ENCODE measurements at regions not wholly inside any gene's neighbourhood (a gene's known extent, or its start where the extent isn't known, plus 50 kb on each side); places are given as distances from the start of the nearest gene placed in this dataset.

DNA sequence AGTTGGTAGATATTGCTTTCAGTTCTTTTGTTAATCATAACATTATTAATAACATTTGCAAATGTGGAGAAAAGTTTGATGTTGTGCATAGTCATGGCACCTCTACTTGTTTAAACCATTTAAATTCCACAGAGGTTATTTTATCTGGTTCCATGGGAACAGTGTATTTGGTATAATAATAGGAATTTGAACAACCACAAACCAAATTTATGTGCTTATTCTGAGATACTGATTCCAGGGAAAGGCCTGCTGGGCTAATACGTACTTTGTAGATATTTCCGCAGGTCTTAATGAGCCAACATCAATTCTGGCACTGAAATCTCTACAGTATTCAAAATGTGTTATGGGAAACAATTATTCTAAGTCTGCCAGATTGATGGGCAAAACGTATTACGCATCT lies 319.0 kb downstream of the DKK2 start:
- CTCF ChIA-PET = no interaction called here
- intact Hi-C loops (cut with micrococcal nuclease; ENCODE audit: unreplicated experiment) (no loop called here), in situ Hi-C loops (cut with HindIII; ENCODE audit: low pct_unique_long_range_greater_than_20kb, low sequenced_read_pairs) (no loop called here)
- H3K36me3 ChIP-seq (ENCODE audit: control insufficient read depth, insufficient read depth, low read length) = no peaks in the 10 kb centered on the region
- no TSS peak for BruUV-seq (replicated peaks)
- DNase-seq (ENCODE audit: low read depth, low spot score) = no peak
- POLR2A ChIA-PET = no interaction called here
- H3K4me3 ChIP-seq (ENCODE audit: low read depth in 2 of 2, low read length in 2 of 2) = no peak overlapping the region
- TF ChIP-seq POLR2AphosphoS5 (IDR thresholded peaks at IDR 0.05; ENCODE audit: low read depth, low read length) (no peak), SIN3A (IDR thresholded peaks at IDR 0.05; ENCODE audit: borderline replicate concordance, insufficient read depth, low read depth, low read length) (no peak), TCF7L2 (IDR thresholded peaks at IDR 0.05; ENCODE audit: low read depth, low read length) (no peak)
- TF ChIP-seq, protein P1, sequence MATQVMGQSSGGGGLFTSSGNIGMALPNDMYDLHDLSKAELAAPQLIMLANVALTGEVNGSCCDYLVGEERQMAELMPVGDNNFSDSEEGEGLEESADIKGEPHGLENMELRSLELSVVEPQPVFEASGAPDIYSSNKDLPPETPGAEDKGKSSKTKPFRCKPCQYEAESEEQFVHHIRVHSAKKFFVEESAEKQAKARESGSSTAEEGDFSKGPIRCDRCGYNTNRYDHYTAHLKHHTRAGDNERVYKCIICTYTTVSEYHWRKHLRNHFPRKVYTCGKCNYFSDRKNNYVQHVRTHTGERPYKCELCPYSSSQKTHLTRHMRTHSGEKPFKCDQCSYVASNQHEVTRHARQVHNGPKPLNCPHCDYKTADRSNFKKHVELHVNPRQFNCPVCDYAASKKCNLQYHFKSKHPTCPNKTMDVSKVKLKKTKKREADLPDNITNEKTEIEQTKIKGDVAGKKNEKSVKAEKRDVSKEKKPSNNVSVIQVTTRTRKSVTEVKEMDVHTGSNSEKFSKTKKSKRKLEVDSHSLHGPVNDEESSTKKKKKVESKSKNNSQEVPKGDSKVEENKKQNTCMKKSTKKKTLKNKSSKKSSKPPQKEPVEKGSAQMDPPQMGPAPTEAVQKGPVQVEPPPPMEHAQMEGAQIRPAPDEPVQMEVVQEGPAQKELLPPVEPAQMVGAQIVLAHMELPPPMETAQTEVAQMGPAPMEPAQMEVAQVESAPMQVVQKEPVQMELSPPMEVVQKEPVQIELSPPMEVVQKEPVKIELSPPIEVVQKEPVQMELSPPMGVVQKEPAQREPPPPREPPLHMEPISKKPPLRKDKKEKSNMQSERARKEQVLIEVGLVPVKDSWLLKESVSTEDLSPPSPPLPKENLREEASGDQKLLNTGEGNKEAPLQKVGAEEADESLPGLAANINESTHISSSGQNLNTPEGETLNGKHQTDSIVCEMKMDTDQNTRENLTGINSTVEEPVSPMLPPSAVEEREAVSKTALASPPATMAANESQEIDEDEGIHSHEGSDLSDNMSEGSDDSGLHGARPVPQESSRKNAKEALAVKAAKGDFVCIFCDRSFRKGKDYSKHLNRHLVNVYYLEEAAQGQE (IDR thresholded peaks at IDR 0.05; ENCODE audit: insufficient read depth in 1 of 2, low read depth in 2 of 2, low read length in 1 of 2) = no peak
- TF ChIP-seq, protein P2, sequence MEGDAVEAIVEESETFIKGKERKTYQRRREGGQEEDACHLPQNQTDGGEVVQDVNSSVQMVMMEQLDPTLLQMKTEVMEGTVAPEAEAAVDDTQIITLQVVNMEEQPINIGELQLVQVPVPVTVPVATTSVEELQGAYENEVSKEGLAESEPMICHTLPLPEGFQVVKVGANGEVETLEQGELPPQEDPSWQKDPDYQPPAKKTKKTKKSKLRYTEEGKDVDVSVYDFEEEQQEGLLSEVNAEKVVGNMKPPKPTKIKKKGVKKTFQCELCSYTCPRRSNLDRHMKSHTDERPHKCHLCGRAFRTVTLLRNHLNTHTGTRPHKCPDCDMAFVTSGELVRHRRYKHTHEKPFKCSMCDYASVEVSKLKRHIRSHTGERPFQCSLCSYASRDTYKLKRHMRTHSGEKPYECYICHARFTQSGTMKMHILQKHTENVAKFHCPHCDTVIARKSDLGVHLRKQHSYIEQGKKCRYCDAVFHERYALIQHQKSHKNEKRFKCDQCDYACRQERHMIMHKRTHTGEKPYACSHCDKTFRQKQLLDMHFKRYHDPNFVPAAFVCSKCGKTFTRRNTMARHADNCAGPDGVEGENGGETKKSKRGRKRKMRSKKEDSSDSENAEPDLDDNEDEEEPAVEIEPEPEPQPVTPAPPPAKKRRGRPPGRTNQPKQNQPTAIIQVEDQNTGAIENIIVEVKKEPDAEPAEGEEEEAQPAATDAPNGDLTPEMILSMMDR (IDR thresholded peaks at IDR 0.05) = no peak
- H3K27me3 ChIP-seq (ENCODE audit: control insufficient read depth, insufficient read depth, low read length) = no peaks in the 10 kb centered on the region
- H3K4me1 ChIP-seq (ENCODE audit: control insufficient read depth, insufficient read depth, low read length) = no peaks in the 10 kb centered on the region
- ATAC-seq = no peak
- H3K9me3 ChIP-seq (ENCODE audit: control insufficient read depth, insufficient read depth, low read depth, low read length) = no peaks in the 10 kb centered on the region
- no peak overlapping the region for H3K27ac ChIP-seq (ENCODE audit: low read length)

- ChIA-PET POLR2A (no interaction called here), CTCF (no interaction called here)
- no peak overlapping the region for H3K4me3 ChIP-seq (ENCODE audit: low read depth in 2 of 2, low read length in 2 of 2)
- no peak for DNase-seq (ENCODE audit: low read depth, low spot score)
- H3K36me3 ChIP-seq (ENCODE audit: control insufficient read depth, insufficient read depth, low read length) = no peaks in the 10 kb centered on the region
- in situ Hi-C loops (cut with HindIII; ENCODE audit: low pct_unique_long_range_greater_than_20kb, low sequenced_read_pairs) = no loop called here
- BruUV-seq (replicated peaks) = no TSS peak
- no peaks in the 10 kb centered on the region for H3K27me3 ChIP-seq (ENCODE audit: control insufficient read depth, insufficient read depth, low read length)
- no peaks in the 10 kb centered on the region for H3K4me1 ChIP-seq (ENCODE audit: control insufficient read depth, insufficient read depth, low read length)
- TF ChIP-seq TCF7L2 (IDR thresholded peaks at IDR 0.05; ENCODE audit: low read depth, low read length) (no peak), SIN3A (IDR thresholded peaks at IDR 0.05; ENCODE audit: borderline replicate concordance, insufficient read depth, low read depth, low read length) (no peak), POLR2AphosphoS5 (IDR thresholded peaks at IDR 0.05; ENCODE audit: low read depth, low read length) (no peak)
- TF ChIP-seq, protein P2 (IDR thresholded peaks at IDR 0.05) = no peak
- TF ChIP-seq, protein P1 (IDR thresholded peaks at IDR 0.05; ENCODE audit: insufficient read depth in 1 of 2, low read depth in 2 of 2, low read length in 1 of 2) = no peak
- no peak for ATAC-seq
- H3K27ac ChIP-seq (ENCODE audit: low read length) = no peak overlapping the region
- no peaks in the 10 kb centered on the region for H3K9me3 ChIP-seq (ENCODE audit: control insufficient read depth, insufficient read depth, low read depth, low read length)
- intact Hi-C loops (cut with micrococcal nuclease; ENCODE audit: unreplicated experiment) = no loop called here
These were observed 320.3 kb downstream of the DKK2 start for GRCh38 chr4:106715825-106716224.

Data from Panc1 (cell line).